ENCODE measurements at regions not wholly inside any gene's neighbourhood (a gene's known extent, or its start where the extent isn't known, plus 50 kb on each side); places are given as distances from the start of the nearest gene placed in this dataset.
"Not testable (repeated sequence)": the region's sequence is repeated elsewhere in the genome, so short reads cannot be mapped to it uniquely, and the experiment has no call there.

DNA sequence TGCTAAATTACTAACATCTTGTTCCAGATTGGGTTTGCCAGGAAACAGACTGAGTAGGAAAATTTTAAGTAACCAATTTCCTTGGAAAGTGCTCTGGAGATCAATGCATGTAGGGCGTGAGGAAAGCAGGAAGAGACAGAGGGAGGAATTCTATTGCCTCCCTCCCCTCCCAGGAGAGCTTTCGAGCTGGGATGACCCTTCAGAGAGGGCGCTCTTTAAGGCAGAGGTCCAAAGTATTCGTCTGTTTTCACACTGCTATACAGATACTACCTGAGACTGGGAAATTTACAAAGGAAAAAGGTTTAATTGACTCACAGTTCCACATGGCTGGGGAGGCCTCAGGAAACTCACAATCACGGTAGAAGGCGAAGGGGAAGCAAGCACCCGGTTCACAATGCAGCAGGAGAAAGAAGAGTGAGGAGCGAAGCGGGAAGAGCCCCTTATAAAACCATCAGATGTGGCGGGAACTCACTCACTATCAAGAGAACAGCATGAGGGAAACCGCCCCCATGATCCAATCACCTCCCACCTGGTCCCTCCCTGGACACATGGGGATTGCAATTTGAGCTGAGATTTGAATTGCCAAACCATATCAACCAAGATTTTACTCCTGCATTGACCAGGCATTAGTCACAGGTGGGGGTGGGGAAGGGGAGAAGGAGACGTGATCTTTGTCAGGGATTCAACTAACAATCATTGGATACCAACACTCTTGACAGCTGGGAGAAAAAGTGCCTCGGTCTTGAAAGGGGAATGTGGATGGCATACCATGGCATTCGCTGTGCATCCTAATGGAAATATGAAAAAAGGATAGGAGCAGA lies 63.8 kb downstream of the SLITRK2 start:
- DNase-seq = no peak

- no peak for DNase-seq
Measured at GRCh38 chrX:145886469-145886868, 68.8 kb downstream of the SLITRK2 start.

- peak; percentile 0 for DNase-seq
Measured at GRCh38 chrX:145910017-145910416, 92.4 kb downstream of the SLITRK2 start.

GRCh38 chrX:145919400-145919799 lies 101.8 kb downstream of the SLITRK2 start:
- no peak for DNase-seq

DNA sequence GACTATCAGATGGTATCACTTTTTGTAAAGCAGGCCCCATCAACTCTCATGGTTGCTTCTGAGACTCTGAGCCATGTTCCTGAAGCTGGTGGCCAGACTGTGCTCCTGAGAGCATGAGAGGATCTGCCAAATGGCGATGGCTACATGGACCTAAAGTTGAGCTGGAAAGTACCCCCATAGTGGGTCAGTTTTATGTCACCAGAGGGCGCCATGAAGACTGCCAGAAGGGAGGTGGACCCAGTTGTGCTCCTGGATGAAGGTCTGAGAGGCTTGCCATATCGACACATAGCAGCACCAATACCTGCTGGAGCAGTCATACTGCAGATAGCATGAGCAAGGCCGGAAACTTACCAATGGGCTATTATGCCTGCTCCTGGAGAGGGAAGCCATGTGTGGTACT lies 105.7 kb downstream of the SLITRK2 start:
- DNase-seq = peak; percentile 6

DNA sequence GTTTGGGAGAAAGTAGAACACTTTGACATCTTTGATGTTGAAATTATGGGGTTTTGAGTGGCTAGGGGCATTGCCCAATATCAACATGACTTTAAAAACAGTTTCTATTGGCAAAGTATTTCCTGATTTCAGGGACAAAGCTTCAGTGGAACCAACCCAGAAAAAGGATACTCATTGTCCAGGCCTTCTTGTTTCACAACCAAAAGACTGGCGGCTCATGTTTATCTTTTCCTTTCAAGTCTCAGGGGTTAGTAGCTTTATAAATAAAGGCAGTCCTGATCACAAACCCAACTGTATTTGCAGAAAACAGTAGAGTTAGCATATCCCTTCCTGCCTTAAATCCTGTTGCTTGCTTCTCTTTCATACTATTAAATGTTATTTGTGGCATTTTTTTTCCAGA lies 119.1 kb downstream of the SLITRK2 start:
- DNase-seq = no peak

DNA sequence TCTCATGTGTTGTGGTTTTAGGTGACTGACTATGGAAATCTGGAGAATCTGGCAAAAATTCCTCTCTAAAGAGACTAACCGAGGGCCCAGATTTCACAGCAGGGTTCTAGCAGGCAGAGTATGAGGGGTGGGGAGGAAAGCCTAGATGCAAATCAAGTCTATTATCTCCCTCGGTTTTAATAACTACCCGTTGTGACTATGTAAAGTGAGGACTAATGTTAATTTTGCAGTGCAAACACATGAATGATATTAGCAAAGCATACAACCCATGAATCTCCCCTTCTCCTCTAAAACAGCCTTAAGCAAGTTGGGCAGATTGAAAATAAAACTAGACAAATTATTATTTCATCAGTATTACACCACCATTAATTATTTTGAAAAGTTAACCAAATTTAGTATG lies 131.4 kb downstream of the SLITRK2 start:
- no peak for DNase-seq

GRCh38 chrX:145953628-145954027 lies 136.0 kb downstream of the SLITRK2 start:
- no peak for DNase-seq

- no peak for DNase-seq
Measured at GRCh38 chrX:145990051-145990450, 172.4 kb downstream of the SLITRK2 start.

DNA sequence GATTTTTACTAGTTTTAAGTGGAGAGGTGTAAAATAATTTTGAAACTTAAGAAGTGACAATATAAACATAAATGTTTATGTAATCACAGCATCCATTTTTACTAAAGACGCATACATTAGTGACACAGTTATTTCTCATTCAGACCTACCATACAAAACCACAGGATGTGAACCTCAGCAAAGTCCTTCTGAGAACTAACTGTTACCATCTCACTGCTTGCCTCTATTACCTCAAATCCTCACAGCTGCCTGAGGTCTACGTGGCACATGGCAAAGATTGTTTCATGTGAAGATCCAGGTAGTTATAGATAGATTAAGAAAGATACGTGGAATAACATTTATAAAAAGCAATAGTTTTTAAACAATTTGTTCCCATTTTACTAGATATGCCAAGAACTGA lies 189.0 kb downstream of the SLITRK2 start:
- no peak for DNase-seq

DNA sequence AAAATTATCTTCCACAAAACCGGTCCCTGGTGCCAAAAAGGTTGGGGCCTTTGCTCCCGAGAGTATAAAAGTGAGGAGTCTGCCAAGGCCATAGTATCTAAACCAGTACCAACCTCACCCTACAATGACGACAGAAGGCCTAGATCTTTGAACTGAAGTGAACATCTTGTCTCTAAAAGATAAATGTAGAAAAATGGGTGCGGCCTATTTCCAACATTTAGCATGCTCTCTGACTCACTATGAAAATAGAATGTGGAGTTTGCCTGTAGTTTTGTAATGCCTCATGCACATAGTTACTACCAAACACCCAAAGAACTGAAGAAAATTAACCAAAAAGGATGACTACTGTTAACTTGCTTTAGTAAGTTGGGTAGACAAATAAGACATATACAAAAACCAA lies 218.4 kb downstream of the SLITRK2 start:
- no peak for DNase-seq

DNA sequence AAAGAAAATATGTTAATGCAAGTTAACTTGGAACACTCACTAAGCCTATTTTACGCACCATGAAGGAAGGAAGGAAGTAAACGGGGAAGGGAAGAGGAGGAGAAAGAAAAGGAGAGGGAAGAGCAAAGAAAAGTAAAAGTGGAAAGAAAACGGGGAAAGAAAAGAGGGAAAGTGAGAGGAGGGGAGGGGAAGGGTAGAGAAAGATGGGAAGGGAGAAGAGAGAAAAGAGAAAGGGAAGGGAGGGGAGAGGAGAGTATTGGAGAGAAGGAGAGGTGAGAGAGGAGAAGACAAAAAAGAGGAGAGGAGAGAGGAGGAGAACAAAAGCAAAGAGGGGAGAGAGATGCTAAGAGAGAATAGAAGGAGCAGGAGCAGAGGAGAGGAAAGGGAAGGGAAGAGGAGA lies 224.1 kb downstream of the SLITRK2 start:
- no peak for DNase-seq

- not testable (repeated sequence) for DNase-seq
Measured at GRCh38 chrX:146046011-146046715, 228.5 kb downstream of the SLITRK2 start.

GRCh38 chrX:146049568-146049967 lies 231.9 kb downstream of the SLITRK2 start:
- DNase-seq = not testable (repeated sequence)

GRCh38 chrX:146054311-146054710 lies 236.7 kb downstream of the SLITRK2 start:
- peak; percentile 6 for DNase-seq

DNA sequence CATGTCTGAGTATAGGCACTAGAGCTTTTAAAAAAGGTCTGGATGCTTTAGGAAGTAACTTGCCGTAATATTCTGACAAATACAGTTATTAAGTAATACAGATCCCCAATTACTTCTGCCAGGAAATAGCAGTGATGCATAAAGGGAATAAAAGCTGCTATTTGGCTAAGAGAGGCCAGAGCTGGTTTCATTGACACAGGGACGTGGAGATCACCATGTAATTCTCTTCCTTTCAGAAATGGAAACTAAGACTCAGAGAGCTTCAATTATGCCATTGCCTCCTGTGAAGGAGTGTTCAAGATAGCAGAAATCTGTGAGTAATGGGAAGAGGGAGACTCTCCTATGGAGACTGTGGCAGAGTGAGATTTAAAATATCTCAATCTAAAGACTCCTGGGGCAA lies 238.1 kb downstream of the SLITRK2 start:
- DNase-seq = no peak

GRCh38 chrX:146056511-146057081 lies 239.0 kb downstream of the SLITRK2 start:
- DNase-seq = no peak

DNA sequence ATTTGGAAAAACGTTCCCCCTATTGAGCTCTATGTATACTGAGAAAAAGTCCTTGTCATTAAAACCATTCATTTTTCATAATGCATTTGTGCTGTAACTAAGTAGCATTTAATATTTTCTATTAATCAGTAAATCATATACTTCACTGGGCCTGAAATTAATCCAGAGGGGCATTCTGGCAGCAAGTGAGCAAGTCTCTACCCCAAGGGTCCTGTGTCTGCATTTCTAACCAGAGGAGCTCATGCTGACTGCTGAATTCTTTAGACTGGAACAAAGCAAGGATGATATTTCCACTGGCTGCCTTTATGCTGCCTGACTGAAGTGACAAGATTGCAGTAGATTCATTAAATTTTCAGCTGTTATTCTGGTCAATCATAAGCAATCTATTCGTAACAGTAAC lies 246.5 kb downstream of the SLITRK2 start:
- no peak for DNase-seq

GRCh38 chrX:146090732-146091131 lies 273.1 kb downstream of the SLITRK2 start:
- no peak for DNase-seq

- no peak for DNase-seq
Measured at GRCh38 chrX:146109362-146109761, 291.7 kb downstream of the SLITRK2 start.

DNA sequence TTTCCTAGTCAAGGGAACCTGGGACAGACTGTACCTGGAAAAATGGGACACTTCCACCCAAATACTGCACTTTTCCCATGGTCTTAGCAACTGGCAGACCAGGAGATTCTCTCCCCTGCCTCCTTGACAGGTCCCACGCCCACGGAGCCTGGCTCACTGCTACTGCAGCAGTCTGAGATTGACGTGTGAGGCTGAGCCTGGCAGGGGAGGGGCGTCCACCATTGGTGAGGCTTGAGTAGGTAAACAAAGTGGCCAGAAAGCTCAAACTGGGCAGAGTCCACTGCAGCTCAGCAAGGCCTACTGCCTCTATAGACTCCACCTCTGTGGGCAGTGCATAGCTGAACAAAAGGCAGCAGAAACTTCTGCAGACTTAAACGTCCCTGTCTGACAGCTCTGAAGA lies 301.4 kb downstream of the SLITRK2 start:
- DNase-seq = not testable (repeated sequence)

DNA sequence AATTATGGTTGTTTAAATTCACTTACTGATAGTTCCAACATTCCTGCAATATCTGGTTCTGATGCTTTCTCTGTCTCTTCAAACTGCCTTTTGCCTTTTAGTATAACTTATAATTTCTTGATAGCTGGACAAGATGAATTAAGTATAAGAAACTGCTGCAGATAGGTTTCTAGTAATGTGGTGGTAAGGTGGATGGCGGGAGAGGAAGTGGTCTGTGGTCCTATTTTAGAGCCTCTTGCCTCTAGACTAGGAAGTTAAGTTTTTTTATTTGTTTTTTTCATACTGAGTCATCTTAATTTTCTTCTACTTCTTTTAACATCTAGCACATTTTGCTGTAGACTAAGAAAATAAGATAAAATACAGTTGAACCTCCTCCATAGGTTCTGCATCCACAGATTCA lies 310.0 kb downstream of the SLITRK2 start:
- no peak for DNase-seq

- DNase-seq = no peak
Measured at GRCh38 chrX:146141221-146141620, 323.6 kb downstream of the SLITRK2 start.

- DNase-seq = peak; percentile 16
Measured at GRCh38 chrX:146144039-146144438, 326.4 kb downstream of the SLITRK2 start.
